IMR-90 (cell line): ENCODE measurements at regions not wholly inside any gene's neighbourhood (a gene's known extent, or its start where the extent isn't known, plus 50 kb on each side); places are given as distances from the start of the nearest gene placed in this dataset.

Source experiments
- ATAC-seq: fragments of 200-7000 bp; cut with Tn5 transposase; 2 replicates; pipeline ENCODE4 v1.9.1; 2020; ENCODE audit warnings: low read depth, mild to moderate bottlenecking, moderate library complexity
- BruUV-seq: library from RNA; stranded (reverse); fragments of 400-500 nt; replicated peaks from 2 replicates; lab custom pipeline; 2021; lab: Mats Ljungman, UMichigan
- CTCF ChIA-PET: fragments of 300-600 bp; formaldehyde crosslinking; extraction: SDS; loops from one replicate; lab custom pipeline; 2021; ENCODE audit warnings: antibody characterized with exemption; lab: Yijun Ruan, JAX
- POLR2A ChIA-PET: fragments of 300-600 bp; sonication (Branson Sonifier 250); formaldehyde crosslinking; loops from one replicate; lab custom pipeline; 2022; ENCODE audit warnings: antibody characterized with exemption; ENCODE audit not compliant: unreplicated experiment; lab: Charles Lee
- DNase-seq: peaks from one replicate; pipeline ENCODE4 v3.0.0; 2013
- H2AFZ ChIP-seq: replicated peaks from 2 replicates; pipeline ENCODE3; 2013; ENCODE audit warnings: low read length, mild to moderate bottlenecking; ENCODE audit not compliant: poor library complexity
- H2AK5ac ChIP-seq: 2 replicates; pipeline ENCODE4 v1.6.1; 2013; ENCODE audit warnings: low read depth, low read length, inconsistent platforms
- H2AK9ac ChIP-seq: replicated peaks from 2 replicates; pipeline ENCODE3; 2013; ENCODE audit warnings: mild to moderate bottlenecking, low read depth, low read length, moderate library complexity; ENCODE audit not compliant: poor library complexity
- H2BK120ac ChIP-seq: 2 replicates; pipeline ENCODE4 v1.6.1; 2013; ENCODE audit warnings: low read depth, low read length, inconsistent platforms
- H2BK15ac ChIP-seq: 3 replicates; pipeline ENCODE4 v1.6.1; 2013; ENCODE audit warnings: low read depth, low read length, inconsistent platforms
- H2BK20ac ChIP-seq: 2 replicates; pipeline ENCODE4 v1.6.1; 2013; ENCODE audit warnings: low read depth, mild to moderate bottlenecking, inconsistent platforms, low read length, moderate library complexity
- H2BK5ac ChIP-seq: 2 replicates; pipeline ENCODE4 v1.6.1; 2013; ENCODE audit warnings: mild to moderate bottlenecking, low read depth, low read length, inconsistent platforms; ENCODE audit not compliant: poor library complexity, severe bottlenecking
- H3K14ac ChIP-seq: replicated peaks from 2 replicates; pipeline ENCODE4 v1.6.1; 2013; ENCODE audit warnings: low read depth, low read length, inconsistent platforms
- H3K18ac ChIP-seq: 2 replicates; pipeline ENCODE4 v1.6.1; 2013; ENCODE audit warnings: low read depth, low read length, control low read depth
- H3K23ac ChIP-seq: 2 replicates; pipeline ENCODE4 v1.6.1; 2013; ENCODE audit warnings: low read depth, low read length, inconsistent platforms
- H3K27ac ChIP-seq: 2 replicates; pipeline ENCODE4 v1.5.1; 2013; ENCODE audit warnings: mild to moderate bottlenecking, control low read depth, low read length; ENCODE audit not compliant: insufficient read depth
- H3K27me3 ChIP-seq: 2 replicates; pipeline ENCODE4 v1.6.1; 2013; ENCODE audit warnings: low read length; ENCODE audit not compliant: control insufficient read depth, insufficient read depth
- H3K36me3 ChIP-seq: 2 replicates; pipeline ENCODE4 v1.6.1; 2013; ENCODE audit warnings: low read length, mixed read lengths; ENCODE audit not compliant: control insufficient read depth, insufficient read depth
- H3K4ac ChIP-seq: 2 replicates; pipeline ENCODE4 v1.6.1; 2013; ENCODE audit warnings: low read depth, low read length, inconsistent platforms
- H3K4me1 ChIP-seq: 2 replicates; pipeline ENCODE4 v1.6.1; 2013; ENCODE audit warnings: low read length, mixed read lengths; ENCODE audit not compliant: control insufficient read depth, insufficient read depth
- H3K4me2 ChIP-seq: 2 replicates; pipeline ENCODE4 v1.6.1; 2013; ENCODE audit warnings: low read depth, mild to moderate bottlenecking, control low read depth, low read length, moderate library complexity
- H3K4me3 ChIP-seq: 2 replicates; pipeline ENCODE4 v1.5.1; 2013; ENCODE audit warnings: low read depth, mild to moderate bottlenecking, control low read depth, low read length, moderate library complexity; ENCODE audit not compliant: insufficient read depth
- H3K56ac ChIP-seq: 2 replicates; pipeline ENCODE4 v1.6.1; 2013; ENCODE audit warnings: low read length, inconsistent platforms; ENCODE audit not compliant: insufficient read depth; ENCODE audit errors: extremely low read depth
- H3K79me1 ChIP-seq, 2 experiments: 2 replicates each; pipeline ENCODE4 v1.6.1; 2013; ENCODE audit warnings: low read length in 2 of 2, inconsistent platforms in 1 of 2, low read depth in 1 of 2
- H3K9ac ChIP-seq: 2 replicates; pipeline ENCODE4 v1.6.1; 2013; ENCODE audit warnings: low read depth, low read length, control low read depth
- H3K9me1 ChIP-seq: 2 replicates; pipeline ENCODE4 v1.6.1; 2013; ENCODE audit warnings: low read length, inconsistent platforms; ENCODE audit not compliant: insufficient read depth
- H3K9me3 ChIP-seq: 2 replicates; pipeline ENCODE4 v1.6.1; 2013; ENCODE audit warnings: low read length; ENCODE audit not compliant: control insufficient read depth, insufficient read depth
- H4K20me1 ChIP-seq: 2 replicates; pipeline ENCODE4 v1.6.1; 2013; ENCODE audit warnings: low read length, inconsistent platforms; ENCODE audit not compliant: insufficient read depth
- H4K5ac ChIP-seq: 2 replicates; pipeline ENCODE4 v1.6.1; 2013; ENCODE audit warnings: mild to moderate bottlenecking, low read depth, low read length, control low read depth
- H4K8ac ChIP-seq, 2 experiments: 2 replicates each; pipeline ENCODE4 v1.6.1; 2013; ENCODE audit warnings: low read depth in 2 of 2, low read length in 2 of 2, control low read depth in 1 of 2, inconsistent platforms in 1 of 2
- H4K91ac ChIP-seq: 2 replicates; pipeline ENCODE4 v1.6.1; 2013; ENCODE audit warnings: low read depth, low read length, inconsistent platforms; ENCODE audit not compliant: insufficient read depth
- BHLHE40 ChIP-seq: fragments of 150-350 bp; IDR thresholded peaks from 2 replicates; pipeline ENCODE4 v1.6.1; 2016; ENCODE audit warnings: mild to moderate bottlenecking, low read depth, low read length
- CHD1 ChIP-seq: IDR thresholded peaks from 2 replicates; pipeline ENCODE4 v1.6.1; 2012; ENCODE audit warnings: low read depth, low read length, improper control_type of control experiment
- POLR2A ChIP-seq: IDR thresholded peaks from 2 replicates; pipeline ENCODE4 v1.6.1; 2012; ENCODE audit warnings: mild to moderate bottlenecking, low read depth, low read length
- whole genome bisulfite sequencing, 2 experiments: methylation state at CpG; one replicate each; pipeline versions ENCODE4 v1.1.5 to v1.1.7; 2013; ENCODE audit warnings: missing lambda C conversion rate in 2 of 2; ENCODE audit not compliant: insufficient read length in 1 of 2; ENCODE audit errors: extremely low coverage in 2 of 2; 5-methylcytosine and 5-hydroxymethylcytosine counted together
- dilution Hi-C: fragments of 300-500 bp; cut with HindIII; formaldehyde crosslinking; loops from one replicate; pipeline ENCODE4 v1.14.3; 2018; ENCODE audit warnings: low sequenced_read_pairs; ENCODE audit not compliant: unreplicated experiment
- in situ Hi-C: fragments of 300-500 bp; cut with MboI; formaldehyde crosslinking; loops from 3 replicates; pipeline ENCODE4 v1.14.3; 2019; ENCODE audit warnings: low sequenced_read_pairs, inconsistent platforms, mixed read lengths
- intact Hi-C: fragments of 100-400 bp; cut with micrococcal nuclease; formaldehyde crosslinking; loops from 2 replicates; pipeline ENCODE4 v1.10.0; 2022
- TF ChIP-seq, protein P1 (sequence below): fragments of 150-350 bp; IDR thresholded peaks from 2 replicates; pipeline ENCODE4 v1.6.1; 2016; ENCODE audit warnings: low read depth, mild to moderate bottlenecking, low read length, moderate library complexity, borderline replicate concordance

DNA sequence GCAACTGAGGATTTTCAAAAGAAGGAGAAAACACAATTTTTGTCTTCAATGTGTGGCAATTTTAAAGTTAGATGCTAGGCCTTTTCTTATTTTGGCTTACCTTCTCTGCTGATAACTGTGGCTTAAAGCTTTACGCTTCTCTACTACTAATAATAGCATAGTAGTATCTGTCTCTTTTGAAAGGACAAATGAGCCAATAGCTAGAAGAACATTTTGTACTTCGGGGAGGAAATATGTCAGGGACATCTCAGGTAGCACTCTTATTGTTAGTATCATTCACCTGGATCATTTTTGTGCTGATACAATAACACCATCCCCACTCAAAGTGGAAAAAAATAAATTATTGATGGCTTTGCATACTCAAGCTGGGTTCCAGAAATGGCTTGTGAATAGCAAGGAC is 586.1 kb upstream of the TBL1XR1 start:
- in situ Hi-C loops (no loop called here), intact Hi-C loops (loop anchor here (5.0 kb wide), 2 partner anchors 539 to 1021 kb away; no protein-coding TSS in a partner anchor), dilution Hi-C loops (no loop called here)
- H3K56ac ChIP-seq = no peak overlapping the region
- no peak overlapping the region for H2AFZ ChIP-seq
- H2BK5ac ChIP-seq = no peak overlapping the region
- H3K9ac ChIP-seq = no peak overlapping the region
- no peak for ATAC-seq
- peak overlapping the region; percentile 64 for H2BK120ac ChIP-seq
- WGBS, 2 experiments = no CpG with 5 or more reads among the region's 2 CpGs
- H3K4me2 ChIP-seq = no peak overlapping the region
- no peak overlapping the region for H4K8ac ChIP-seq
- no peaks in the 10 kb centered on the region for H3K79me1 ChIP-seq
- peak overlapping the region; percentile 37; the same call in 1 of the 2 replicates for H3K4ac ChIP-seq
- no peaks in the 10 kb centered on the region for H3K9me3 ChIP-seq
- no peak overlapping the region for H2AK5ac ChIP-seq
- peaks cover 16% of the 10 kb centered on the region for H3K4me1 ChIP-seq
- TF ChIP-seq POLR2A = no peak
- TF ChIP-seq, protein P1, sequence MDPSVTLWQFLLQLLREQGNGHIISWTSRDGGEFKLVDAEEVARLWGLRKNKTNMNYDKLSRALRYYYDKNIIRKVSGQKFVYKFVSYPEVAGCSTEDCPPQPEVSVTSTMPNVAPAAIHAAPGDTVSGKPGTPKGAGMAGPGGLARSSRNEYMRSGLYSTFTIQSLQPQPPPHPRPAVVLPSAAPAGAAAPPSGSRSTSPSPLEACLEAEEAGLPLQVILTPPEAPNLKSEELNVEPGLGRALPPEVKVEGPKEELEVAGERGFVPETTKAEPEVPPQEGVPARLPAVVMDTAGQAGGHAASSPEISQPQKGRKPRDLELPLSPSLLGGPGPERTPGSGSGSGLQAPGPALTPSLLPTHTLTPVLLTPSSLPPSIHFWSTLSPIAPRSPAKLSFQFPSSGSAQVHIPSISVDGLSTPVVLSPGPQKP = no peak
- no peak for TF ChIP-seq CHD1
- TF ChIP-seq BHLHE40 = no peak
- peak overlapping the region; percentile 68; the same call in 1 of the 3 replicates for H2BK15ac ChIP-seq
- no peaks in the 10 kb centered on the region for H3K36me3 ChIP-seq
- H3K9me1 ChIP-seq = peaks cover 12% of the 10 kb centered on the region
- BruUV-seq = no TSS peak
- no peak overlapping the region for H3K14ac ChIP-seq
- no peak overlapping the region; the same call in 1 of the 2 replicates for H3K27ac ChIP-seq
- H4K20me1 ChIP-seq = no peaks in the 10 kb centered on the region
- no peak overlapping the region for H3K4me3 ChIP-seq
- no peak for DNase-seq
- H3K27me3 ChIP-seq = no peaks in the 10 kb centered on the region
- H4K91ac ChIP-seq = peak overlapping the region; percentile 19; the same call in 1 of the 2 replicates
- ChIA-PET POLR2A (no interaction called here), CTCF (interaction anchor here (1.0 kb wide), 1 partner anchor 37 kb away, joined by 3 read pairs; no protein-coding TSS in a partner anchor)
- no peak overlapping the region for H2AK9ac ChIP-seq
- H3K18ac ChIP-seq = peak overlapping the region; percentile 47; the same call in 1 of the 2 replicates
- no peak overlapping the region for H3K23ac ChIP-seq
- H2BK20ac ChIP-seq = peak overlapping the region; percentile 67; the same call in 1 of the 2 replicates
- peak overlapping the region; percentile 48; the same call in 1 of the 2 replicates for H4K5ac ChIP-seq
